ENCODE measurements at regions not wholly inside any gene's neighbourhood (a gene's known extent, or its start where the extent isn't known, plus 50 kb on each side); places are given as distances from the start of the nearest gene placed in this dataset.

- no peaks in the 10 kb centered on the region for H3K27me3 Mint-ChIP-seq (ENCODE audit: low read depth)
- no peaks in the 10 kb centered on the region for H3K4me1 Mint-ChIP-seq
- no peak for TF ChIP-seq CTCF (IDR thresholded peaks at IDR 0.05; ENCODE audit: unreplicated experiment)
- H3K4me3 Mint-ChIP-seq = no peak overlapping the region
- DNase-seq (ENCODE audit: low spot score in 2 of 2, unreplicated experiment in 2 of 2) = no peak
- no peak overlapping the region for H3K27ac Mint-ChIP-seq
- peaks cover 57% of the 10 kb centered on the region for H3K9me3 Mint-ChIP-seq
- peaks cover 4% of the 10 kb centered on the region for H3K36me3 Mint-ChIP-seq
Measured at GRCh38 chr4:63349674-63350025, 1059.6 kb downstream of the TECRL start.

- H3K27ac Mint-ChIP-seq = no peak overlapping the region
- no peaks in the 10 kb centered on the region for H3K4me1 Mint-ChIP-seq
- DNase-seq (ENCODE audit: low spot score in 2 of 2, unreplicated experiment in 2 of 2) = no peak
- H3K4me3 Mint-ChIP-seq = no peak overlapping the region
- peaks cover 4% of the 10 kb centered on the region for H3K36me3 Mint-ChIP-seq
- H3K27me3 Mint-ChIP-seq (ENCODE audit: low read depth) = no peaks in the 10 kb centered on the region
- TF ChIP-seq CTCF (IDR thresholded peaks at IDR 0.05; ENCODE audit: unreplicated experiment) = no peak
- H3K9me3 Mint-ChIP-seq = peaks cover 57% of the 10 kb centered on the region
Measured at GRCh38 chr4:63348735-63349673, 1060.2 kb downstream of the TECRL start.

GRCh38 chr4:63325140-63325539 is 1084.1 kb downstream of the TECRL start:
- DNase-seq (ENCODE audit: low spot score in 2 of 2, unreplicated experiment in 2 of 2) = no peak
- peaks cover 2% of the 10 kb centered on the region for H3K4me1 Mint-ChIP-seq
- H3K27ac Mint-ChIP-seq = no peak overlapping the region
- no peaks in the 10 kb centered on the region for H3K27me3 Mint-ChIP-seq (ENCODE audit: low read depth)
- H3K9me3 Mint-ChIP-seq = peaks cover 24% of the 10 kb centered on the region
- H3K4me3 Mint-ChIP-seq = no peak overlapping the region
- H3K36me3 Mint-ChIP-seq = peaks cover 2% of the 10 kb centered on the region
- TF ChIP-seq CTCF (IDR thresholded peaks at IDR 0.05; ENCODE audit: unreplicated experiment) = no peak

GRCh38 chr4:63316633-63317032 is 1092.6 kb downstream of the TECRL start:
- no peak for DNase-seq (ENCODE audit: low spot score in 2 of 2, unreplicated experiment in 2 of 2)
- Mint-ChIP-seq H3K27ac (no peak overlapping the region), H3K4me3 (no peak overlapping the region)

GRCh38 chr4:63315651-63316050 is 1093.6 kb downstream of the TECRL start:
- no peak for TF ChIP-seq CTCF (IDR thresholded peaks at IDR 0.05; ENCODE audit: unreplicated experiment)
- no peaks in the 10 kb centered on the region for H3K36me3 Mint-ChIP-seq
- H3K27me3 Mint-ChIP-seq (ENCODE audit: low read depth) = no peaks in the 10 kb centered on the region
- H3K9me3 Mint-ChIP-seq = no peaks in the 10 kb centered on the region
- no peak overlapping the region for H3K27ac Mint-ChIP-seq
- no peak for DNase-seq (ENCODE audit: low spot score in 2 of 2, unreplicated experiment in 2 of 2)
- H3K4me1 Mint-ChIP-seq = peaks cover 7% of the 10 kb centered on the region
- no peak overlapping the region for H3K4me3 Mint-ChIP-seq

More at GRCh38 chr4:63316633-63317032, 1092.6 kb downstream of the TECRL start:
- no peak for TF ChIP-seq CTCF (IDR thresholded peaks at IDR 0.05; ENCODE audit: unreplicated experiment)
- Mint-ChIP-seq H3K9me3 (no peaks in the 10 kb centered on the region), H3K36me3 (no peaks in the 10 kb centered on the region), H3K4me1 (peaks cover 7% of the 10 kb centered on the region), H3K27me3 (ENCODE audit: low read depth) (no peaks in the 10 kb centered on the region)

Data from mesothelial cell of epicardium (in vitro differentiated cells).